TTC549 (cell line): ENCODE measurements at regions not wholly inside any gene's neighbourhood (a gene's known extent, or its start where the extent isn't known, plus 50 kb on each side); places are given as distances from the start of the nearest gene placed in this dataset.
"Not testable (repeated sequence)": the region's sequence is repeated elsewhere in the genome, so short reads cannot be mapped to it uniquely, and the experiment has no call there.

Experiments used
- FAIRE-seq: peaks from 2 replicates; lab custom pipeline; 2012; peaks lifted over from hg19 to GRCh38; lab: Jason Lieb, UNC

DNA sequence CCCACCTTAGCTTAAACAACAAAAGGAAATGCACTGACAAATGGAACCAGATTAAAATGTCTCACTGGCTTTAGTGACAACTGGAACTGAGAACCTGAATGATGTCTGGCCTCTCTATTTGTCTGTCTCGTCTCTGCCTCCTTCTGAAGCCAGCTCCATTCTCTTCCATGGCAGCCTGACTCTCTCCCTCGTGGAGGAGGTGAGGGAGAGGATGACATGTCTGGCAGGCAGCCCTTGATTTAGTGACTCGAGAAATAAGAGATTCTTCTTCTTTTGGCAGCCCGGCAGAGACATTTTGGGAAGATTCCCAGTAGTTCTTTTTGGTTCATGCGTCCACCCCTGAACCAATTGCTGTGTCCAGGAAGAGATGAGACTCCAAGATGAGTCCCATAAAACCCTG, 131.7 kb downstream of the KLF5 start:
- no peak for FAIRE-seq

DNA sequence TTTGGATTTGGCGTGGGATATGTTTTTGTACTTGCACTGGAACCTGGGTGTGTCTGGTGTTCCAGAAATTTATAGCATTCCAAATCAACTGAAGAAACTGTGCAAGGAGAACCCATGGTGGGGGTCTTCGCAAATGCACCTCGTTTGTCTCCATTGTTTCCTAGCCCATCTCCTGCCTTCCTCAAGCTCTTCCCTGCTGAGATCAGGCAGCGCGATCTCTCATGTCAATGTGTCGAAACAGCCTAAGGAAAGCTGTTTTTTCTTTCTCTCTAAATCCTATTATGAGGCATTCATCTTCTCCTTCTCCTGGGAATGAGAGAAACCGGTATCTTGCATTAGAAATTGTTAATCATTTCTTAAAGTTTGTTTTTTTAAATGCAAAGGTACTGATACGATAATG, 131.0 kb downstream of the KLF5 start:
- no peak for FAIRE-seq

DNA sequence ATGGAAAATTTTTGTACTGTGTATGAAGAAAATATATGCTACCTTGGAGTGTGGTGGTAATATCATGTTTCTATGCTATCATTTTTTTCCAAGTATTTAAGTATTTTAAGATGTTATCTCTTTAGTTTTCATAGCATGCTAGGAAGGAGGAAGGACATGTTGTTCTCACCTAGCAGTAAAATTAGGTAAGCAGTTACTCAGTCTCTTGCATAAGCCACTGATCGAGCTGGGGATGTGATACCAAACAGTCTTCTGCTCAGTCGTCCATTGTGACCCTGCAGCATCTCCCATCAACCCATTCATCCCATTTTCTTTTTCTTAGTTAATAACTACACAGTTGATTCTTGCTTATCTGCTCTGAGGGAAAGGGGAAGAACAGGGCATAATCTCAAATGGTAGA, 130.6 kb downstream of the KLF5 start:
- FAIRE-seq: no peak

DNA sequence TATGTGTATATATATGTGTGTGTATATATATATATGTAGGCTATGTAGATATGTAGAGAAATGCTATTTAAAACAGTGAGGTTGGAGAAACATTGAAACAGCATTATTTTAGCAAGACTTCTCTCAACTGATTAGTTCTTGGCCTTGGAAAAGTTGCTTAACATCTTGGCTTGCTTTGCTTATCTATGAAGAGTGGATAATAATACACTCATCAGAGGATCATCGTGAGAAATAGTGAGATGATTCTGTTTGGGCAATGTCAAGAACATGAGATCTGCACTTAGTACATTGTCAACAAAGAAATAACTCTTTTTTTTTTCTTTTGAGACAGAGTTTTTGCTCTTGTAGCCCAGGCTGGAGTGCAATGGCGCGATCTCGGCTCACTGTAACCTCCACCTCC, 128.3 kb downstream of the KLF5 start:
- no peak for FAIRE-seq

DNA sequence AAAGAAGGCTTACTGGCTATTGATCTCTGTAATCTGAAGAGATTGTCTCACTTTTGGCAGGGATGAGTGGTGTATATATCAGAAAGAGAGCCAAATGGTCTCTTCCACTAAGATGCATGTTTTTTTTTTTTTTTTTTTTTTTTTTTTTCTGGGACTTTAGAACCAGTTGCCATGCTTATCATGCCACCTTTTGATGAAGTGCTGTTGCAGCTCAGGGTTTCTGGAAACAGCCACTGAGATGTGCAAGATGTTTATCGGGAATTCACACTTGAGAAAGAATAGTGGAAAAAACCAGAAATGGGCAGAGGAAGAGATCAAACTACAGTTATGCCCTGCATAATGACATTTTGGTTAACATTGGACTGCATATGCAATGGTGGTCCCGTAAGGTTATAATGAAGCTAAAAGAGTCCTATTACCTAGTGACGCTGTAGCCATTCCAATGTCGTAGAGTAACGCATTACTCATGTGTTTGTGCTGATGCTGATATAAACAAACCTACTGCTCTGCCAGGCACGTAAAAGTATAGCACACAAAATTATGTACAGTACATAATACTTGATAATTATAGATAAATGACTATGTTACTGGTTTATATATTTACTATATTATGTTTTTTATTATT, 121.0 kb downstream of the KLF5 start:
- no peak for FAIRE-seq

DNA sequence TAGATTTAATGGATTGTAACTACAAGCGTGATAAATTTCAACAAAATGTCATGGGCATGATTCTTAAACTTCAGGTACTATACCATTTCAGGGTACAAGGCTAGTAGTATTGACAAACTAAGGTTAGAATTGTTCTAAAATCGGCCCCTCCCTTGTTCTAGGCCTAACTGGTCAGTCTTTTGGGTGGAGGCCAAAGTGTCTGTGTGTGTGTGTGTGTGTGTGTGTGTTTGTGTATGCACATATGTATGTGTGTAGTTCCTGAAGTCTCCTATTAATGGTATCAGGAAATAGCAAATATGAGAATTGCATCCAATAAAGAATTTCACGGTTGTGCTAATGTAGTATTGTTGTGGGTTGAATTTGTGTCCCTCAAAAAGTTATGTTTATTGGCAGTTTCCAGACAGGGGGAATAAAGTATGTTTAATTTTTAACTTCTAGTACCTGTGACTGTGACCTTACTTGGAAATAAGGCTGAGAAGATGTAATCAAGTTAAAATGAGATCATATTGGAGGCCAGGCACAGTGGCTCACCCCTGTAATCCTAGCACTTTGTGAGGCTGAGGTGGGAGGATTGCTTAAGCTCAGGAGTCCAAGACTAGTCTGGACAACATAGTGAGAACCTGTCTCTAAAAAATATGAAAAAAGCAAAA, 119.2 kb downstream of the KLF5 start:
- FAIRE-seq: no peak

DNA sequence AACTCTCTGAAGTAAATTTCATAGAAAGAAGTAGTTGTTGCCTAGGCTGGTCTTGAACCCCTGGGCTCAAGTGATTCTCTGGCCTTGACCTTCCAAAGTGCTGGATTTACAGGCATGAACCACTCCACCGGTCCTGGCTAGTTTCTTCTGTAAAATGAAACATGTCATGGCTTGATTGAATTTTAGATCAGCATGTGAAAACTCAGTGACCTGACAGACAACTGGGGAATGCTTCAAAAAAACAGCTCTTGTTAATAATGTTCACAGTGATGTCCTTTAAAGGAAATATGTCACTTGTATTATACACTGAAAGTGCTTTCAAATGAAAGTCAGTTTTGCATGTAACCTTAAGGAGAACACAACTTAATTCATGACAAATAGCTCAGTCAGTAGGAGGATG, 118.2 kb downstream of the KLF5 start:
- FAIRE-seq: no peak

DNA sequence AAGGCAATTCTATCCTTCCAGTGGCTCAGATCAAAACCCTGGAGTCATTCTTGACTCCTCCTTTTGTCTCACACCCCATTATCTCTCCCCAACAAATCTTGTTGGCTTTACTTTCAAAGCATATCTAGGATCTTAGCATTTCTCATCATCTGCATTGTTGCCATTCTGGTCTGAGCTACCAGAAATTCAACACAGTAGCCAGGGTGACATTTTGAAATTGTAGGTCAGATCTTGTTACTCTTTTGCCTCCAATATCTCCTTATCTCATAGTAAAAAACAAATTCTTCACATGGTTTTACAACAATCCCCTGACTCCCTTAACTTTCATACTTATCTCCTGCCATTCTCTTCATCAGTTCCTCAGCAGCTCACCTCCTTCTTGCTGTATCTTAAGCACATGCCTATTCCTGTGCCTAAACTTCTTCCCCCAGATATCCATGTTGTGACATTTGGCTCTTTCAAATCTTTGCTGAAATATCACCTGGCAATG, 115.8 kb downstream of the KLF5 start:
- no peak for FAIRE-seq

DNA sequence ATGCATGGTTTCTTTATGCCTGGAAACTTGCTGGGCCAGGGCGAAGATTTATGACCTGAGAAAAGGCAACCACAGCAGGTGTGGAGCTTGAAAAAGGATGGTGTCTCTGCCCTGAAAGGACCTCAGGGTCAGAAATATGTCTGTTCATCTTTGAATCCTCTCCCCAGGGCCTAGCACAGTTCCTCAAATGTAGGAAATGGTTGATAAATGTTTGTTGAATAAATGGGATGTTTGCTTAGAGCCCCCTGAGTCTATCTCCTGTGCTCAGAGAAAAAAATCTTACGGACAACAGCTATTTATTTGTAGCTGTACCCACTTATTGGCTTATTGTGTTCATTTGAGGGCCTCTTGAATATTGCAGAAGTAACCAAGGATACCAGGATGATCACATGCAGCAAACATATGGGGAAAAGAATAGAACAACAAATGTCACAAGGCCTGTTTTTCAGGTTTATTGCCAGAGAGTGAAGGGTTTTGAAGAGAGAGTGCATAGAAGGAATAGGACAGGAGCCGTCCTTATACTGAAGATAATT, 114.5 kb downstream of the KLF5 start:
- FAIRE-seq: no peak

DNA sequence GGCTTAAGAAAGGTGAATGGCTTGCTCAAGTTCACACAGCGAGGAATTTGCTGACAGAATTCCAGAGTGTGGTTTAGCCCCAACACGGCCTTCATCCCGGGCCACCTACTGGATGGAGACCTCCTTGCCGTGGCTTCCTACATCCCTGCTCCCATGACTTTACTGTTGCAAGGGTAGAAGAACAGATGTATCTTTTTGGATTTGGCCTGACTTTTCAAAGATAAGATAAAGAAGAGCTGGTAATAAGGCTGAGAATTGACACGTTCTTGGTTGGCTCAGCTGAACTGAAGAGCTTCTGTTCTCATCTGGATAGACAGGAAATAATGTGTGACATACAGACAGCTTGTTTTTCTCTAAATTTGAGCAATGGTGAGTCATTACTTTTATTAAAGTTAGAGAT, 113.1 kb downstream of the KLF5 start:
- no peak for FAIRE-seq

DNA sequence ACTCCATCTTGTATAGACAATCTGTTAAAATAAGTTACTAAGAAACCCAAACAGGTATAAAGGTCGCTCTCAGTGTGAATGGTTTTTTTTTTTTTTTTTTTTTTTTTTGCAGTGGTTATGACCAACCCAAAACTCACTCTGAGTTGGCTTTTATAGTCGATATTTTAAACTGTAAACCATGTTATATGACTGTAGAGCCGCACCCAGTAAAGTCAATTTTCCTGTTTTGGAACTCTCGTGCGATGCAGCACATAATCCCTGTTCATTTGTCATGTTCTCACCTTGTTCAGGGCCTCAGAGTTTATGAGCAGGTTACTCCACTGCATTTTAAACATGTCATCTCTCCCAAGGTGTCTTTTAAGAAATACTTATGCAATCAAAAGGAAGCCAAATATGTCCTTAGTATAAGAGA, 112.5 kb downstream of the KLF5 start:
- FAIRE-seq: no peak

DNA sequence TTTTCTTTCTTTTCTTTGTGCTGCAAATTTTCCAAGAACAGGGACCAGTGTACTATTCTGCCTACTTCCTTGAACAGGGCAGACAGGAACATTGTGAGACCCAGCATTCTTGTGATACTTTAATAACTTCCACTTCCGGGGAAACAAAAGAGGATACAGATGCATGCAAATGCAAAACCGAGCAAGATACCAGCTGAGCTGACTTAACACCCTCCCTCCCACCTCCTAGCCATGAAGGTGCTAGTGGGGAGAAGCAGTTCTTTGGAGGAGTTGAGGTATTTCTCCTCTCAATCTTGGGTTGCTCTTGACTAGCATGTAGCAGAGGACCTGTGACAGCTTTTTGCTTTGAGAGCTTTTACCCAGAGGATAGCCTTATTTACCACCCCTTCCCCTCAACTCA, 111.2 kb downstream of the KLF5 start:
- no peak for FAIRE-seq

DNA sequence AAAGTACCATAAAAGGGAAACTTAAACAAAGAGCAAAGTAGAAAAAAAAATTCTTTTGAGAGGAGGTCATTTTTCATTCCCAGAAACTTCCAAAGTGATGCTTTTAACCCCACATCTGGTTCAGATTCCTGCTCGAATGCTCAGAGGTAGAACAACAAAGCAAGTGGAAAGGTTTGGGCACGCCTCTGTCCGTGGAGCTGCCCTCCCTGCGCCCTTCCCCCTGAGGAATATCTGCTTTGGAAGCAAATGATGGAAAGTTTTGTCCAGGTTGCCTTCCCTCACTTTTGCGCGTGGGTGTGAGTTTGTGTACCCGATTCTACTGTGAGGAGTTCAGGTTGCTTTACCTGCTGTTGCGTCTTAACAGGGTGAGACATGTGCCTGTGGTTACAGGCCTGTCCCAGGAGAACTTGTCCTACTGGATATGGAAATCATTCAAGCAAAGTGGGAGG, 110.2 kb downstream of the KLF5 start:
- FAIRE-seq: no peak

DNA sequence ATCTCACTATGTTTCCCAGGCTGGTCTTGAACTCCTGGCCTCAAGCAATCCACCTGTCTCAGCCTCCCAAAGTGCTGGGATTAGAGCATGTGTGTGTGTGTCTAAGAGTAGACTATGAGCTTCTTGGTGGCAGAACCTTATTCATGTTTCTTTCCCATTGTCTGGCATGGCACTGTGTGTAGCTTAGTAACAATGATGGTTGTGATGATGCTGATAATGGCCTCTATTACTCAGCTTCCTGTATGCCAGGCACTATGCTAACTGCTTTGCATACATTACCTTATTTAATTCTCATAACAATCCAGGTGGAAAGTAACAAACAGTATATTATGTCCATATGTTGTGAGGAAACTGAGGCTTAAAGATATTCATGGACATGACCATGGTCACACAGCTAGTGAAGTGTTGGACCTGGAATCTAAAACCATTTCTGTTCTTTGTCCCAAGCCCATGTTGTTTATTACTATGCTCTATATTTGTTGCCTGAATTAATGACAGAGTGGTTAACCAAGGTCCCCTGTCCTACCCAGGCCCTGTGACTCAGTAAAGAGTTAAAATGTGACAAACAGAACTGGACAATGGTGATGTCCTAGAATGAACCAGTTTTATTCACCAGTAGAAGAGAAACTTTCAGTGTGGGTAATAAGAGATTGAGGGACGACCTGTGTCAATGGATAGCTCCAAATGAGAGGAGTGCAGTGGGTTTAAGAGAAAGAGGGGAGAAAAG, 109.6 kb downstream of the KLF5 start:
- FAIRE-seq: no peak

DNA sequence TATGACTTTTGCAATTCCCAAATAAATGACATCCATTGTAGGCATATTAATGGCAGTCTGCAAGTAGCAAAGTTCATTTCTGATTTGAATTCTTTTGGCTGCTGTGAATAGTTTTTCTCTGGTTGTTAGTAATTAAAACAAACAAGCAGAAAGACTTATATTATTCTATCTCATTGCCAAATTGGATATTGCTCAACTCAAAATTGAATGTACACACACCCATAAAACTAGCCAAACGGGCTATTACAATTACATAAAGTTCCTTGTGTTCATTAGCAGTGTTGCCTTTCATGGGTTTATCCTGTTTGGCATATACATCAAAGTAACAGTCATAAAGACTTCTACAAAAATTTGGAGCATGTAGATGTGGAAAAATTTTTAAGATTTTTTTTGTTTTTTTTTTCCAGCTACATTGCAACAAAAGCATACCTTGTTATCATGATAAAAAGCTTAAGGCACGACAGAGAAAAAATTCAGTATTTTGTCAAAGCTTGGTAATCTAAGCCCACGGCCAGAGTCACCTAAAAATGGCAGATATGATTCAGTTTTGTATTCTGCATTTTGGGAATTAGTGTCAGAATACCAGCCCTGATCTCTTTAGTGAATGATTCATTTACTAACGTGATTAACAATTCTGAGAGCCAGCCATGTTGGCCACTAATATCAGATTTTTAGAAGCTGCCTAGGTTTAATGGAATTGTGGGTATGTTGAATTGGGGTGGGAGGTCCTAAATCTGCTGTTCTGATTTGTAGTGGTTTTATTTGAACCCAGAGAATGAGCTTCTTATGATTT, 108.4 kb downstream of the KLF5 start:
- FAIRE-seq: no peak

DNA sequence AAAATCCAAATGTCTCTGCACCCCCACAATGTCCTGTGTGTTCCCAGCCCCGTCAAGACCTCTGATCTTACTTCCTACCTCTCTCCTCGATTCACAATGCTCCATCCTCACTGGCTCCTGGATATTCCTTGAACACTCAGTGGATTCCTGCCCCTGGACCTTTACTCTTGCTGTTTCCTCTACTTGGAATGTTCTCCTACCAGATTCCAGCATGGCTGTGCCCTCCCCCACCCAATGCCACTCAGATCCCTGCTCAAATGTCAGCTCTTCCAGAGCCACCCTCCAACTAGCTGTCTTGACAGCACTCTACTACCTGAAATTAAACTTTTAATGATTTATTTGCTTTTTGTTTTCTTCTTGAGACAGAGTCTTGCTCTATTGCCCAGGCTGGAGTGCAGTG, 107.4 kb downstream of the KLF5 start:
- FAIRE-seq: no peak

DNA sequence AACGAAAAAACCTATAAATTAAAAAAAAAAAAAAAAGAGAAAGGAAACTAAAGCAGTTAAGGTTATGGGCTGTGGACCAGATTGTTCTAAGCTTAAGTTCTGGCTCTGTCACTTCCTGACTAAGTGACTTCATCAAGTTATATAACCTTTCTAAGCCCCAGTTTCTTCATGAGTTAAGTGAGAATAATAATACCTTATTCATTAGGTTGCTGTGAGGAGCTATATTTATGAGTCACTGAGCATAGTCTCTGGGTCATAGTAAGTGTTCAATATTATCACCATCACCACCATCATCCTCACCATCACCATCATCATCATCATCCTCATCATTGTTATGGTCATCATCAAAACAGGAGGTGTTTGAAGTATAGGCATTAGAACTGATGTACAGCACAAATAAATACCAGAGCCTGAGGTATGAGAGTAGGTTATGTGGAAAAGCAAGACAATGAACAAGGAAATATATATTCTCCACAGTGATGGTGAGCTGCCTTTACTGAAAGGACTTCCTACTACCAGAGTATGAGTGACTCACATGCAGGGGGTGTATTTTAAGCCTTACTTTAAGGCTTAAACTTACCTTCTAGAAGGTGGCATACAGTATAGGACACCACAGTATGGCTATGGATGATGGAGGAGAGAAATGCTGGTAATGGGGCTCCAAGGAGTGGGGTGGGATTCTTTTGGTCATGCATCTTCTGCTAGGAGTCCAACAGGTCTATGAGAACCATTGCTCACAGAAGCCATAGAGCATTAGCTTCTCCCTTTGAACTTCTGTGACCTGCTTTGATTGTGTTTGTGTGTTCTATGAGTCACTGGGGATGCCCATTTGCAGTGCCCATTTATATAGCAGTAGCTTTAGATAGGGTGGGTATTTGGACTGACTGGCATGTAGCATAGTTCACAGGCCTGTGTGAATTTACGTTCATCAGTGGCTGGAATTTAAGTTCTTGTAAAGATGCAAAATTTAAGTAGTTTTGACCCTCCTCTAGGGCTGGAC, 104.4 kb downstream of the KLF5 start:
- FAIRE-seq: no peak

DNA sequence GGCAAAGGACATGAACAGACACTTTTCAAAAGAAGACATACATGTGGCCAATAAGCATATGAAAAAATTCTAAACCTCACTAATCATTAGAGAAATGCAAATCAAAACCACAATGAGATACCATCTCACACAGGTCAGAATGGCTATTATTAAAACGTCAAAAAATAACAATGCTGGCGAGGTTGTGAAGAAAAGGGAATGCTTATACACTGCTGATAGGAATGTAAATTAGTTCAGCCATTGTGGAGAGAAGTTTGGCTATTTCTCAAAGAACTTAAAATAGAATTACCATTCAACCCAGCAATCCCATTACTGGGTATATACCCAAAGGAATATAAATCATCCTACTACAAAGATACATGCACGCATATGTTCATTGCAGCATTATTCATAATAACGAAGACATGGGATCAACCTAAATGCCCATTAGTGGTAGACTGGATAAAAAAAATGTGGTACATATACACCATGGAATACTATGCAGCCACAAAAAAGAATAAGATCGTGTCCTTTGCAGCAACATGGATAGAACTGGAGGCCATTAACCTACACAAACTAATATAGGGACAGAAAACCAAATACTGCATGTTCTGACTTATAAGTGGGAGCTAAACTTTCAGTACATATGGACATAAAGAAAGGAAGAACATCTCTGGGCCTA, 101.7 kb downstream of the KLF5 start:
- FAIRE-seq: not testable (repeated sequence)

DNA sequence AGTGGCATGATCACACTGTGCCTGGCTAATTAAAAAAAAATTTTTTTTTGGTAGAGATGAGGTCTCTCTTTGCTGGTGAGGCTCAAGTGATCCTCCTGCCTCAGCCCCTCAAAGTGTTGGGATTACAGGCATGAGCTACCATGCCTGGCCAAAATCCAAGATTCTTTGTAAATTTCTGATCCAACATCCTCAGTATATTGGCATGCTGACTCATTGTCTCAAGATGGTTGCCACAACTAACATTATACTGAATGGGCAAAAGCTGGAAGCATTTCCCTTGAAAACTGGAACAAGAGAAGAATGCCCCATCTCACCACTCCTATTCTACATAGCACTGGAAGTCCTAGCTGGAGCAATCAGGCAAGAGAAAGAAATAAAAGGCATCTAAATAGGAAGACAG, 100.0 kb downstream of the KLF5 start:
- no peak for FAIRE-seq

DNA sequence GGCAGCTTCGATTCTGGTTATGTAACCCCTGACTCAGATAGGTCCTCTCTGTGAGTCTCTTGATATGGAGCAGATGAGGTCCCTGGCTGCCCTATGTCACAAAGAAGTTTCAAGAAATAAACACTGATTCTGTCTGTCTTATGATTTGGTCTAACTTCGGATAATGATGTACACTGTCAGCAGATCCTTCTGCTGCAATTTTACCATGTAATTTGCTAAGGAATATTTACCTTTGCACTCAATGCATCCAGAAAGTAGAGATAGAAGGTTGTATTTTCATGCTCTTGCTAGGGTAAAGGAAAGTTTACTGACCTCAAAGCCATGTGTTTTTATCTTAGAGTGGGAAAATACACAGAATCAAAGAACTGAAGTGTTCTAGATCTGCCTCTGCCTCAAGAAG, 98.2 kb downstream of the KLF5 start:
- no peak for FAIRE-seq

DNA sequence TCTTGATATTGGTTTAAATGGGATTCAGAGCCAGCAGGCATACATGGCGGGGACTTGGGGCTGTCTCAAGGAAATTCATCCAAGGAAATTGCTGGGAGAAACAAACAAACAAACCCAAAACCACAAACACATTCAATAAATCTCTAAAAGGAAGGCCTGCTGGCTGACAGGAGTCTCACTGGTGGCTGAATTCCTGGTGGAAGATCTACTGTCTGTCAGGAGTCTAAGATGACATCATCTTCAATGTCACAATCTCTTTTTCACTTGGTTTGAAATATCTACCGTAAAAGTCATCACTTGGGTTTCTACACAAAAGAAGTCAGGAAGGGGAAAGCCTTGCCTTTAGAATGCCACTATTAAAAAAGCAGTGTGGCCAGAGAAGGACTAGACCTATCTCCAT, 87.9 kb downstream of the KLF5 start:
- no peak for FAIRE-seq
